ENCODE measurements at regions not wholly inside any gene's neighbourhood (a gene's known extent, or its start where the extent isn't known, plus 50 kb on each side); places are given as distances from the start of the nearest gene placed in this dataset.

DNA sequence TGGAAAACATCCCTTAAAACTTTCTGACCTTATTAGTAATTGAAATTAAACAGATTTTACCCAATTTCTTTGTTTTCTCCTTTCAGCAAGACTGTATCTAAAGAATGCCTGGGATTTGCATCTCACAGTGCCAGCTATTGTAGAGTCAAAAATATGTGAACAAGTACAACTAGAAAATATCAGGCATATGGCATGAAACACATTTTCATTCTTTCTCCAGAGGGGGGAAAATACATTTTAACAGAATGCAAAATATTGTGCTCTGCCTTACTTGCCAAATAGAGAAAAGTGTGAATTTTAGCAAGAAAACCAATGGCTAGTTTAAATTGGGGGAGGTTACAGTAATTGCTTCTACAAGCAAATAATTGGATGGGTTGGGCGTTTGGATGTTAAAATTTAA is 366.6 kb upstream of the FIGN start:
- Histone ChIP-seq H3K79me2 (ENCODE audit: control insufficient read depth, insufficient read depth, low read length) (no peaks in the 10 kb centered on the region), H3K4me2 (ENCODE audit: insufficient read depth, low read length) (no peak overlapping the region), H3K36me3 (ENCODE audit: control insufficient read depth in 2 of 2, extremely low read depth in 1 of 2, insufficient read depth in 2 of 2, low read length in 2 of 2) (no peaks in the 10 kb centered on the region), H3K9me3 (replicated peaks; ENCODE audit: control insufficient read depth, insufficient read depth, low read length) (no peaks in the 10 kb centered on the region), H4K20me1 (replicated peaks; ENCODE audit: control insufficient read depth, extremely low read depth, insufficient read depth, low read length) (no peaks in the 10 kb centered on the region), H2AFZ (ENCODE audit: low read depth, low read length) (no peak overlapping the region), H3K4me3 (replicated peaks in 1 of 3; ENCODE audit: insufficient read depth in 1 of 3, low read depth in 1 of 3, low read length in 3 of 3) (no peak overlapping the region), H3K9me1 (replicated peaks; ENCODE audit: control insufficient read depth, extremely low read depth, insufficient read depth, low read length) (no peaks in the 10 kb centered on the region), H3K4me1 (ENCODE audit: control insufficient read depth, extremely low read depth, insufficient read depth, low read length) (no peaks in the 10 kb centered on the region), H3K27ac (ENCODE audit: insufficient read depth, low read depth, low read length) (no peak overlapping the region), H3K9ac (replicated peaks; ENCODE audit: extremely low read depth, insufficient read depth, low read length) (no peak overlapping the region), H3K27me3 (ENCODE audit: control insufficient read depth in 2 of 2, insufficient read depth in 2 of 2, low read length in 2 of 2) (peaks cover 0 to 2% of the 10 kb centered on the region in 2 experiments)
- BruUV-seq (replicated peaks), result no TSS peak
- TF ChIP-seq POLR2A (IDR thresholded peaks at IDR 0.05; ENCODE audit: low read depth, low read length) (no peak), MYC (IDR thresholded peaks at IDR 0.05; ENCODE audit: low read depth, low read length) (no peak), FOS (IDR thresholded peaks at IDR 0.05; ENCODE audit: borderline replicate concordance, insufficient read depth, low read length) (no peak), JUN (IDR thresholded peaks at IDR 0.05; ENCODE audit: borderline replicate concordance, insufficient read depth, insufficient read length, low read depth) (no peak), POLR2AphosphoS5 (IDR thresholded peaks at IDR 0.05; ENCODE audit: insufficient read depth, low read depth, low read length) (no peak), GATA2 (IDR thresholded peaks at IDR 0.05; ENCODE audit: insufficient read depth, insufficient read length, low read depth, low read length) (no peak), EZH2 (IDR thresholded peaks at IDR 0.05; ENCODE audit: borderline replicate concordance, low read depth, low read length, severe bottlenecking) (no peak)
- TF ChIP-seq, protein P1, sequence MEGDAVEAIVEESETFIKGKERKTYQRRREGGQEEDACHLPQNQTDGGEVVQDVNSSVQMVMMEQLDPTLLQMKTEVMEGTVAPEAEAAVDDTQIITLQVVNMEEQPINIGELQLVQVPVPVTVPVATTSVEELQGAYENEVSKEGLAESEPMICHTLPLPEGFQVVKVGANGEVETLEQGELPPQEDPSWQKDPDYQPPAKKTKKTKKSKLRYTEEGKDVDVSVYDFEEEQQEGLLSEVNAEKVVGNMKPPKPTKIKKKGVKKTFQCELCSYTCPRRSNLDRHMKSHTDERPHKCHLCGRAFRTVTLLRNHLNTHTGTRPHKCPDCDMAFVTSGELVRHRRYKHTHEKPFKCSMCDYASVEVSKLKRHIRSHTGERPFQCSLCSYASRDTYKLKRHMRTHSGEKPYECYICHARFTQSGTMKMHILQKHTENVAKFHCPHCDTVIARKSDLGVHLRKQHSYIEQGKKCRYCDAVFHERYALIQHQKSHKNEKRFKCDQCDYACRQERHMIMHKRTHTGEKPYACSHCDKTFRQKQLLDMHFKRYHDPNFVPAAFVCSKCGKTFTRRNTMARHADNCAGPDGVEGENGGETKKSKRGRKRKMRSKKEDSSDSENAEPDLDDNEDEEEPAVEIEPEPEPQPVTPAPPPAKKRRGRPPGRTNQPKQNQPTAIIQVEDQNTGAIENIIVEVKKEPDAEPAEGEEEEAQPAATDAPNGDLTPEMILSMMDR (IDR thresholded peaks at IDR 0.05; ENCODE audit: extremely low read depth in 1 of 2, insufficient read depth in 1 of 2, low read depth in 1 of 2, low read length in 2 of 2), result no peak
- TF ChIP-seq, protein P2, sequence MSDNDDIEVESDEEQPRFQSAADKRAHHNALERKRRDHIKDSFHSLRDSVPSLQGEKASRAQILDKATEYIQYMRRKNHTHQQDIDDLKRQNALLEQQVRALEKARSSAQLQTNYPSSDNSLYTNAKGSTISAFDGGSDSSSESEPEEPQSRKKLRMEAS (IDR thresholded peaks at IDR 0.05; ENCODE audit: insufficient read depth, insufficient read length), result no peak
- intact Hi-C loops (cut with micrococcal nuclease) (no loop called here), dilution Hi-C loops (cut with MboI; ENCODE audit: extremely low pct_ligation_motif_present, low sequenced_read_pairs) (no loop called here)
- POLR2A ChIA-PET, result no interaction called here
- DNase-seq (ENCODE audit: low read depth, low spot score) (no peak), FAIRE-seq (no peak)
- CTCF ChIA-PET, result no interaction called here

Data from endothelial cell of umbilical vein (primary cell).